Vagina (tissue), 2 donors: ENCODE measurements at regions not wholly inside any gene's neighbourhood (a gene's known extent, or its start where the extent isn't known, plus 50 kb on each side); places are given as distances from the start of the nearest gene placed in this dataset.

ENCODE experiments used
- DNase-seq, 2 donors: peaks; one replicate each; pipeline ENCODE4 v3.0.0-alpha.2; 2017; ENCODE audit errors: extremely low spot score in 2 of 2
- H3K27ac ChIP-seq: fragments of 200-600 bp; sonication (generic); one replicate; pipeline ENCODE4 v1.5.1; 2019
- H3K27me3 ChIP-seq: fragments of 200-600 bp; sonication (generic); one replicate; pipeline ENCODE4 v1.5.1; 2019
- H3K36me3 ChIP-seq, 2 donors: fragments of 200-600 bp; sonication (generic); one replicate each; pipeline ENCODE4 v1.5.1; 2017 to 2019
- H3K4me1 ChIP-seq: fragments of 200-600 bp; sonication (generic); one replicate; pipeline ENCODE4 v1.5.1; 2019
- H3K4me3 ChIP-seq, 2 donors: fragments of 200-600 bp; sonication (generic); 1 replicate in 1 of 2; 2 replicates in 1 of 2; pipeline ENCODE4 v1.5.1; 2016 to 2019
- H3K9me3 ChIP-seq: fragments of 200-600 bp; sonication (generic); one replicate; pipeline ENCODE4 v1.5.1; 2019
- CTCF ChIP-seq, 3 experiments: fragments of 450-650 bp in 2 of 3; fragments of 200-600 bp in 1 of 3; sonication (generic) in 1 of 3; IDR thresholded peaks; one replicate each; pipeline ENCODE4 v1.5.1; 2017 to 2019; ENCODE audit warnings: antibody characterized with exemption in 3 of 3, mild to moderate bottlenecking in 2 of 3, moderate library complexity in 2 of 3
- POLR2A ChIP-seq, 2 donors: fragments of 450-650 bp; IDR thresholded peaks; one replicate each; pipeline ENCODE4 v1.6.1; 2017; ENCODE audit warnings: antibody characterized with exemption in 2 of 2, mild to moderate bottlenecking in 2 of 2, moderate library complexity in 2 of 2
- POLR2AphosphoS5 ChIP-seq, 2 donors: sonication (generic); formaldehyde crosslinking; IDR thresholded peaks; one replicate each; pipeline ENCODE4 v1.9.0; 2017; ENCODE audit warnings: antibody characterized with exemption in 2 of 2, mild to moderate bottlenecking in 2 of 2, low read depth in 1 of 2; ENCODE audit not compliant: insufficient read depth in 1 of 2
- intact Hi-C: fragments of 100-400 bp; cut with DNase I; formaldehyde crosslinking; loops from one replicate; pipeline ENCODE4 v1.15.1; 2023

- TF ChIP-seq CTCF (IDR thresholded peaks at IDR 0.05) (no peak), POLR2A (IDR thresholded peaks at IDR 0.05) (no peak), POLR2AphosphoS5 (IDR thresholded peaks at IDR 0.05; ENCODE audit: insufficient read depth in 1 of 2, low read depth in 1 of 2) (no peak)
- Histone ChIP-seq H3K27me3 (no peaks in the 10 kb centered on the region), H3K4me1 (no peaks in the 10 kb centered on the region), H3K4me3 (no peak overlapping the region), H3K9me3 (no peaks in the 10 kb centered on the region), H3K27ac (no peak overlapping the region), H3K36me3 (no peaks in the 10 kb centered on the region)
- intact Hi-C loops = no loop called here
- DNase-seq = no peak
Observed at GRCh38 chr15:60138397-60138968, 134.4 kb downstream of the FOXB1 start.

GRCh38 chr15:60152386-60152785, 148.3 kb downstream of the FOXB1 start:
- no peaks in the 10 kb centered on the region for H3K9me3 ChIP-seq
- H3K27me3 ChIP-seq = no peaks in the 10 kb centered on the region
- TF ChIP-seq POLR2AphosphoS5 (IDR thresholded peaks at IDR 0.05; ENCODE audit: insufficient read depth in 1 of 2, low read depth in 1 of 2) (no peak), POLR2A (IDR thresholded peaks at IDR 0.05) (no peak), CTCF (IDR thresholded peaks at IDR 0.05) (no peak)
- intact Hi-C loops = no loop called here
- DNase-seq = no peak
- no peaks in the 10 kb centered on the region for H3K4me1 ChIP-seq
- H3K36me3 ChIP-seq = no peaks in the 10 kb centered on the region
- no peak overlapping the region for H3K4me3 ChIP-seq
- no peak overlapping the region for H3K27ac ChIP-seq

GRCh38 chr15:60154764-60155325, 150.7 kb downstream of the FOXB1 start:
- TF ChIP-seq POLR2A (IDR thresholded peaks at IDR 0.05) = no peak
- no peak for TF ChIP-seq POLR2AphosphoS5 (IDR thresholded peaks at IDR 0.05; ENCODE audit: insufficient read depth in 1 of 2, low read depth in 1 of 2)
- no peaks in the 10 kb centered on the region for H3K36me3 ChIP-seq
- no peaks in the 10 kb centered on the region for H3K9me3 ChIP-seq
- no peaks in the 10 kb centered on the region for H3K27me3 ChIP-seq
- H3K4me1 ChIP-seq = no peaks in the 10 kb centered on the region
- intact Hi-C loops = no loop called here
- H3K4me3 ChIP-seq = no peak overlapping the region
- no peak for DNase-seq
- no peak overlapping the region for H3K27ac ChIP-seq

- Histone ChIP-seq H3K4me1 (no peaks in the 10 kb centered on the region), H3K9me3 (no peaks in the 10 kb centered on the region), H3K27me3 (no peaks in the 10 kb centered on the region), H3K4me3 (no peak overlapping the region), H3K36me3 (no peaks in the 10 kb centered on the region), H3K27ac (no peak overlapping the region)
- TF ChIP-seq CTCF (IDR thresholded peaks at IDR 0.05) = no peak
- TF ChIP-seq POLR2A (IDR thresholded peaks at IDR 0.05) = no peak
- no peak for TF ChIP-seq POLR2AphosphoS5 (IDR thresholded peaks at IDR 0.05; ENCODE audit: insufficient read depth in 1 of 2, low read depth in 1 of 2)
- intact Hi-C loops = no loop called here
- DNase-seq = no peak
Observed at GRCh38 chr15:60155661-60156060, 151.6 kb downstream of the FOXB1 start.

GRCh38 chr15:60160909-60161308, 156.8 kb downstream of the FOXB1 start:
- no peak for DNase-seq
- Histone ChIP-seq H3K4me3 (no peak overlapping the region), H3K36me3 (no peaks in the 10 kb centered on the region), H3K27ac (no peak overlapping the region), H3K4me1 (no peaks in the 10 kb centered on the region), H3K27me3 (no peaks in the 10 kb centered on the region), H3K9me3 (no peaks in the 10 kb centered on the region)
- no peak for TF ChIP-seq POLR2AphosphoS5 (IDR thresholded peaks at IDR 0.05; ENCODE audit: insufficient read depth in 1 of 2, low read depth in 1 of 2)
- no peak for TF ChIP-seq CTCF (IDR thresholded peaks at IDR 0.05)
- no peak for TF ChIP-seq POLR2A (IDR thresholded peaks at IDR 0.05)
- intact Hi-C loops = no loop called here
